ENCODE measurements at regions not wholly inside any gene's neighbourhood (a gene's known extent, or its start where the extent isn't known, plus 50 kb on each side); places are given as distances from the start of the nearest gene placed in this dataset.

GRCh38 chr3:158925021-158925420 lies 123.2 kb downstream of the MFSD1 start:
- no peak for TF ChIP-seq CTCF (IDR thresholded peaks at IDR 0.05)

GRCh38 chr3:158925828-158926494 lies 124.1 kb downstream of the MFSD1 start:
- Mint-ChIP-seq H3K9me3 (peaks cover 2 to 6% of the 10 kb centered on the region in 2 donors), H3K4me1 (no peaks in the 10 kb centered on the region), H3K4me3 (no peak overlapping the region), H3K27ac (no peak overlapping the region), H3K36me3 (no peaks in the 10 kb centered on the region), H3K27me3 (ENCODE audit: low read depth in 2 of 2) (peaks cover 0 to 3% of the 10 kb centered on the region in 2 donors)
- Histone ChIP-seq H3K4me1 (ENCODE audit: control insufficient read depth, insufficient read depth, low read length) (no peaks in the 10 kb centered on the region), H3K9me3 (ENCODE audit: control insufficient read depth, insufficient read depth, low read length) (no peaks in the 10 kb centered on the region), H3K4me3 (ENCODE audit: low read length) (no peak overlapping the region), H3K27ac (ENCODE audit: low read length) (no peak overlapping the region), H3K36me3 (ENCODE audit: control insufficient read depth, insufficient read depth, low read length) (no peaks in the 10 kb centered on the region), H3K27me3 (ENCODE audit: control insufficient read depth, insufficient read depth, low read length) (no peaks in the 10 kb centered on the region)
- ATAC-seq (no peak), DNase-seq (no peak)
- 88% methylated on average over 5 of the region's 5 CpGs for WGBS (ENCODE audit: insufficient coverage)
- intact Hi-C loops (cut with micrococcal nuclease), result no loop called here
- no peak for TF ChIP-seq CTCF (IDR thresholded peaks at IDR 0.05)

More at GRCh38 chr3:158925021-158925420, 123.2 kb downstream of the MFSD1 start:
- Histone ChIP-seq H3K27ac (ENCODE audit: low read length) (no peak overlapping the region), H3K36me3 (ENCODE audit: control insufficient read depth, insufficient read depth, low read length) (no peaks in the 10 kb centered on the region), H3K9me3 (ENCODE audit: control insufficient read depth, insufficient read depth, low read length) (no peaks in the 10 kb centered on the region), H3K27me3 (ENCODE audit: control insufficient read depth, insufficient read depth, low read length) (no peaks in the 10 kb centered on the region), H3K4me3 (ENCODE audit: low read length) (no peak overlapping the region), H3K4me1 (ENCODE audit: control insufficient read depth, insufficient read depth, low read length) (no peaks in the 10 kb centered on the region)
- 95% methylated on average over 5 of the region's 5 CpGs for WGBS (ENCODE audit: insufficient coverage)
- ATAC-seq (no peak), DNase-seq (no peak)
- intact Hi-C loops (cut with micrococcal nuclease), result no loop called here
- H3K27ac Mint-ChIP-seq, result no peak overlapping the region
- no peaks in the 10 kb centered on the region for H3K36me3 Mint-ChIP-seq
- H3K9me3 Mint-ChIP-seq, result peaks cover 2 to 6% of the 10 kb centered on the region in 2 donors
- peaks cover 0 to 3% of the 10 kb centered on the region in 2 donors for H3K27me3 Mint-ChIP-seq (ENCODE audit: low read depth in 2 of 2)
- H3K4me1 Mint-ChIP-seq, result no peaks in the 10 kb centered on the region
- no peak overlapping the region for H3K4me3 Mint-ChIP-seq

- TF ChIP-seq CTCF (IDR thresholded peaks at IDR 0.05), result no peak
- Mint-ChIP-seq H3K9me3 (peaks cover 5 to 14% of the 10 kb centered on the region in 2 donors), H3K4me1 (no peaks in the 10 kb centered on the region), H3K4me3 (no peak overlapping the region), H3K27me3 (ENCODE audit: low read depth in 2 of 2) (peaks cover 0 to 6% of the 10 kb centered on the region in 2 donors), H3K36me3 (no peaks in the 10 kb centered on the region), H3K27ac (no peak overlapping the region)
- no peaks in the 10 kb centered on the region for H3K4me1 ChIP-seq (ENCODE audit: control insufficient read depth, insufficient read depth, low read length)
- no peak overlapping the region for H3K27ac ChIP-seq (ENCODE audit: low read length)
- no peak overlapping the region for H3K4me3 ChIP-seq (ENCODE audit: low read length)
- WGBS (ENCODE audit: insufficient coverage), result 80% methylated on average over 5 of the region's 5 CpGs
- H3K9me3 ChIP-seq (ENCODE audit: control insufficient read depth, insufficient read depth, low read length), result peaks cover 3% of the 10 kb centered on the region
- intact Hi-C loops (cut with micrococcal nuclease), result no loop called here
- no peaks in the 10 kb centered on the region for H3K36me3 ChIP-seq (ENCODE audit: control insufficient read depth, insufficient read depth, low read length)
- ATAC-seq, result no peak
- H3K27me3 ChIP-seq (ENCODE audit: control insufficient read depth, insufficient read depth, low read length), result no peaks in the 10 kb centered on the region
- DNase-seq, result no peak
Observed at GRCh38 chr3:158935846-158936245, 134.0 kb downstream of the MFSD1 start.

All from natural killer cell (primary cell).